GM18519 (cell line): ENCODE measurements at regions not wholly inside any gene's neighbourhood (a gene's known extent, or its start where the extent isn't known, plus 50 kb on each side); places are given as distances from the start of the nearest gene placed in this dataset.
A peak's percentile ranks its signal among the peaks of the same experiment; 100 is the strongest.

ENCODE experiments used
- ATAC-seq: cut with Tn5 transposase; IDR thresholded peaks from one replicate; pipeline ENCODE4 v1.9.1; 2021; ENCODE audit warnings: mild to moderate bottlenecking, moderate library complexity; ENCODE audit not compliant: unreplicated experiment, low FRiP score

DNA sequence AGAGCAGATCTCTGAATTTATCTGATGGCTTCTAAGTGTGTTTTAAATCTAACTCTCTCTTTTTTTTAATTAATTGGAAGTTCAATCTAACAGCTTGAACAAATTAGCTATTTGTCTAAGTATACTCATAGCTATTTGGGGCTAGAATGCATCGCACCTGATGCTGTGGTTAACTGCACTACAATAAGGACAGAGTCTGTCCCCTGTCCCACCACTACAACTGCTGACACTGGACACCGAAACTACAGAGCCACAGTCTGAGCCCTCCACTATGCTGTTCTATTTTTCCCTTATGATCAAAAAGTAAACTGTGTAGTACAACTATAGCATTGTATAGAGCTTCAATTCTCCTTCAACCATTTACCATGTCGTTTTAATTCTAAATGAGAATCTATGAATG is 89.4 kb upstream of the AHR start:
- no peak for ATAC-seq

- ATAC-seq: no peak
Observed at GRCh38 chr7:17211307-17211836, 87.1 kb upstream of the AHR start.

DNA sequence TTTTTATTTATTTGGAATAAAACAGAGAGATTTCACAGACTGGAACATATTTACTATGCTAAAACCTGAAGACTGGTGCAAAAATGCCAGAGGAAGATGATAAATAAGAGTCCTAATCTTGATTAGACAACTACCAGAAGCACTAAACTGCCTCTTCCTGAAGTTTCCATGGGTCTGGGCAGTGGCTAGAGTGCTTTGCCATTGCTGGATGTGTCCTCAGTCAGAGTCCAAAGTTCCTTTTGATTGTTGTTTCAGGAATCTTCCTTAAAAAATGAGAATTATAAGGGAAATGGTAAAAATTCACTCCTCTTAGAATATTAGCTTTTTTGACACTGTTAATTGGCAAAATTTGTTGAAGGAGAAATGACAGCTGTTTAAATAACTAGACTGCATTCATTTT is 86.3 kb upstream of the AHR start:
- no peak for ATAC-seq

DNA sequence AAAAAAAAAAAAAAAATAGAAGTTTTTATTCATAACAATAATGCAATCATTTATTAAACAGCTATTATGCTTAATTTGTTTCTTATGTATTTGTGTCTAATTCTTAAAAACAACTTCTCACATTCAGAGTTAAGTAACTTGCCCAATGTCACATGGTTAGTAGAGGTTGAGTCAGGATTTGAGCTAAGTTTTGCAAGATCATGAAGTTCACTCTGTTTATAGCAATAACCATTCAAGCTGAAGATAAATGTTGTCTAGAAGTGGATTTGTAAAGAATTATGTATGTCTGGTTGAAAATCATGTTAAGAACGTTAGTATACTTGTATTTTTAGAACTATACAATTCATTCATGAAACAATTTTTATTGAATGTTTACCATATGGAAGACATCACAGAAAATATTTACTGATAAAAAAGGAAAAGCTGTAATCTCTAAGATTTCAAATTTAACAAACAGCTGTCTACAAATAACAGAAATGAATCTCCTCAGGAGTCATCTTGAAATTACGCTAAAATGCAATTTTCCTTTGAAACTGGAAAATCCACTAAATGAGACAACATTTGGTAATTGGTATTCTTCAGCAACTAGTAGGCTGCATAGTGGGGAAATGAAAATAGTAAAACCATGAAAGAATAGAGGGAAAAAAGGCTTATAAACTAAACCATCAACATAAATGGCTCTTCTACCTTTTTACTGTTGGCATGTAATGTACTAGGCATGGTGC is 70.5 kb upstream of the AHR start:
- no peak for ATAC-seq

- ATAC-seq: no peak
Observed at GRCh38 chr7:17229228-17229627, 69.2 kb upstream of the AHR start.

DNA sequence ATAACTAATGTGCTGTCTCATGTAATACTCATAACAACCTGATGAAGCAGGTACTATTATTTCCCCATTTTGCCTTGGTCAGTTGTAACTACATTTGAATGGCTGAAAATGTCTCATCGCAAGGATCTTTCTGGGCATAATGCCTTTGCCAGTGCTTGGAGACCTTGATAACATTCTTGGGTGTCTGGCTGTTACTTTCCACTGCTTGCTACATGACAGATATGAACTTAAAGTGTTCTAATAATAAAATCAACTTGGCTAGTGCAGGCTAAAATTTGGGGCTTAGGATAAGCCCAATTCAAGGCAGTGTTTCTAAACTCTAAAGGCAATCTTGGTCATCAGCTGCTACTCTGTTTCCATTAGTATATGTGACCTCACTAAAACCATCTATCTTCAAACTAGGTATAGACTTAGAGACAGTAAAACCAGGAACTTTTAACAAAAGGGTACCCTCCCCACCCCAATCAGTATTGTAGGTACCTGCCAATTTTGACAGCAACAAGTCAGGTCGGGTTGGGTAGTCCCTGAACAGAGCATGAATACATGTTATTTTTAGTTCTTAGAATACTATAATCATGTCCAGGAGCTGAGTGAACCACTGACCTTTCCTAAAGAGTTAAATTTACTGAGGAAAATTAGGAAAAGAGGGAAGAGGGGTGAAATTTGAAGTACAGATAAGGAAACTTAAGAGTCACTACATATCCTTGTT is 68.2 kb upstream of the AHR start:
- ATAC-seq: no peak

DNA sequence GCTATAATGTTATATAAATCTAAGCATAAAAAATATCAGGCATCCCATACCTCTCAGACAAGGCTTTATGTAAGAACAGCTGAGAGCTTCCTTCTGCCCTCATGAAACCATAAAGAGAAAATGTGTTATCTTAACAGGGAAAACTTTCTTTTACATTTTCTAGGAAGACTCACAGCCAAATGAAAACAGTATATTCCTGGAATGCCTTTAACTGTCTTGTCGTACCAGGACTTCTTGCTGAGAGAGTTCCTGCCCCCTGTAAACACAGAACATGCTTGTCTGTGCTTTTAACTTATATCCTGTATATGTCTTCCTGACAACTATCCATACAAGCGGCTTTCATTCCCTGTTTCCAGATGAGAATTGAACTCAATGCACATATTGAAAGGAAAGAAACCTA is 64.8 kb upstream of the AHR start:
- ATAC-seq: no peak

DNA sequence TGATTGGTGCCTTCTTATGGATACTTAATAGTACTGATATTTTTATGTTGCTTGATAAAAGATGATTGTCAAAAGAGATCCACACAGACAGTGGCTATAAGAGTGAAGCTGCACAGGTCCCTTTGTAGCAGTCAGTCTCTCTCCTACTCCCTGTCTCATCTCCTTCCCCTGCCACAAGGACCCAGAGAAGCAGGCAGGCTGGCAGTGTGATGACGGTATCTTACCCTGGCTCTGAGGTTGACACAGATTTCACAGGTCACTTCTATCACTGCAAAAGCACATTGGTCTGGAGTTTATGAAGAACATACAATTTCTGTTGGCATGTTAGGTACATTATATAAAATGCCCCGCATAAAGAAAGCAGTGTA is 64.4 kb upstream of the AHR start:
- ATAC-seq: peak; percentile 7

GRCh38 chr7:17234398-17235031 is 63.9 kb upstream of the AHR start:
- peak; percentile 95 for ATAC-seq

- ATAC-seq: no peak
Observed at GRCh38 chr7:17236171-17236570, 62.3 kb upstream of the AHR start.

GRCh38 chr7:17236603-17237002 is 61.8 kb upstream of the AHR start:
- no peak for ATAC-seq

DNA sequence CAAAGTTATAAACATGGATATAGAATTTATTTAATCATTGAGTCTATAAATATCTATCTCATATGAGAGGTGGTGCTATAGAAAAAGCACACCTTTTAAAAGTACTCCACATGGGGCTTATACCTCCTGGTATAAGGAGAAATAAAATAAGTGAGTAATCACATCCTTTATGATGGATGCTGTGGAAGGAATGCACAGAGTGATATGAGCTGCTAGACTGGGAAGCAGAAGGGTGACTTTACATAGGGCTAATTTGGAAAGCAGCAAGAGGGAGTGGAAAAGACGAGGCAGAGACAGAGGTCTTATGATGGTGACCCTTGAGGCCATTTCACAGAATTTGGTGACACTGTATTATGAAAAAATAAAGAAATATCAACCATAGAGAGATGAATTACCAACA is 59.4 kb upstream of the AHR start:
- no peak for ATAC-seq

DNA sequence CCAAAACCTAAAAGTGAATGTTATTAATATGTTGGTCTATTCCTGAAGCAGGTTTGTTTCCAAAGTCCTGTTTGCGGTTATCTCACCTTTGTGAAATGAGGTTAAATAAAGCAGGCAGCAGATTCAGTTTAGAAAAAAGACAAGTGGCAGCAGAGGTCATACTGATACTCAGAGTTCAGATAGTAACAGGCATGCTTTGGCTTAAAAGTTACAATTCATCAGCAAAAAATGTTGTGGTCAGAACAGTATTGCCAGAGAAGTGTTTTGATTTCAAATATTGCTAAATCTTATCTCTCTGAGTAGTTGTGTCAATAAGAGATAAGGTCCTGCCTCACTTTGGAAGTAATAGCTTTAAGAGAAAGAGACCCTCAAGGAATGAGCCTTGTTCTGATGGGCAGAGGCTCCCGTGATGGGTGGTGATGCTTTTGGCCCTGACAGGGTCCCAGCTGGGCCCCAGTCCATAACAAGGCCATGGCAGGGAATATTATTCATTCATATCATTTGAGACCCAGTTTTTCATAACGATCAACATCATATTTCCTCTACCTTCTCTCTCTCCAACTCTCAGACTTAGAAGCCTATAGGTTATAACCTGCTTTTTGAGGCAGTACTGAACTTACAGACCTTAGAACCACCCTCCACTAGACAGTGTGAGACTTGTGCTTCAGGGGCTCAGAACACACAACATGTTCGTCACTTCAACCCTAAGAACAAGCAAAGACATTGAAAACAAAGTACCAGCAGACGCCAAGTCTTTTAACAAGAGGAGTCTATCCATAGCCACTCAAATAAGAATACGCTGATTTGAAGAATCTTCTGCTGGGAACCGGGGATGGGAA is 58.5 kb upstream of the AHR start:
- ATAC-seq: no peak

GRCh38 chr7:17242504-17242903 is 55.9 kb upstream of the AHR start:
- no peak for ATAC-seq

GRCh38 chr7:17244786-17245185 is 53.7 kb upstream of the AHR start:
- ATAC-seq: no peak

DNA sequence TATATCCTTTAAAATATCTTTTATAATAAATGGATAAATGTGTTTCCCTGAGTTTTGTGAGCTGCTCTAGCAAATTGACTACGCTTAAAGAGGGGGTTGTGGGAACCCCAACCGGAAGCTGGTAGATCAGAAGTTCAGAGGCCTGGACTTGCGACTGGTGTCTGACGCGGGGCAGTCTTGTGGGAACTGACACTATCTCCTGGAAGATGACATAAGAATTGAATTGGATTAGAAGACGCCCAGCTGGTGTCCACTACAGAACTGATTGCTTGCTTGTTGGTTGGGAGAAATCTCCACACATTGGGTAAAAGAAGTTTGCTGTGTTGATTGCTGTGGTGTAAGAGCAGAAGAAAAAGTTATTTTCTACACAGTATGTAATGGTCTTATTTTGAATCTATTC is 51.1 kb upstream of the AHR start:
- no peak for ATAC-seq

- ATAC-seq: no peak
Observed at GRCh38 chr7:17248527-17248926, 49.9 kb upstream of the AHR start.
